SK-N-MC (cell line): ENCODE measurements at regions not wholly inside any gene's neighbourhood (a gene's known extent, or its start where the extent isn't known, plus 50 kb on each side); places are given as distances from the start of the nearest gene placed in this dataset.

Experiments used
- DNase-seq: peaks from one replicate; pipeline ENCODE4 v3.0.0-alpha.2; 2011; ENCODE audit warnings: low read depth, low spot score
- H3K27ac ChIP-seq: fragments of 200-600 bp; sonication (generic); 2 replicates; pipeline ENCODE4 v1.5.1; 2016; ENCODE audit warnings: mixed run types
- H3K36me3 ChIP-seq: fragments of 200-600 bp; sonication (generic); 2 replicates; pipeline ENCODE4 v1.6.1; 2017; ENCODE audit warnings: antibody characterized with exemption, low read length, mixed read lengths; ENCODE audit not compliant: insufficient read depth
- H3K4me3 ChIP-seq: fragments of 200-600 bp; sonication (generic); 2 replicates; pipeline ENCODE4 v1.5.1; 2016
- H3K9ac ChIP-seq: fragments of 200-600 bp; sonication (generic); 2 replicates; pipeline ENCODE4 v1.8.0; 2017; ENCODE audit warnings: mixed run types, mixed read lengths; ENCODE audit not compliant: insufficient read length
- H3K9me3 ChIP-seq: fragments of 200-600 bp; sonication (generic); 2 replicates; pipeline ENCODE4 v1.6.1; 2017; ENCODE audit warnings: low read depth, mild to moderate bottlenecking, antibody characterized with exemption, low read length, moderate library complexity, mixed read lengths
- EZH2 ChIP-seq: fragments of 200-600 bp; sonication (generic); IDR thresholded peaks from one replicate; pipeline ENCODE4 v1.6.1; 2017; ENCODE audit warnings: antibody characterized with exemption
- FOXP2 ChIP-seq: optimal IDR thresholded peaks from 2 replicates; pipeline ENCODE3; 2011; ENCODE audit warnings: mild to moderate bottlenecking, moderate library complexity; ENCODE audit not compliant: insufficient read depth; ENCODE audit errors: extremely low read length, control extremely low read depth
- POLR2AphosphoS5 ChIP-seq: IDR thresholded peaks from 2 replicates; pipeline ENCODE4 v1.6.1; 2012; ENCODE audit warnings: mild to moderate bottlenecking, low read depth, low read length, borderline replicate concordance

- TF ChIP-seq FOXP2 = no peak
- TF ChIP-seq EZH2 = no peak
- TF ChIP-seq POLR2AphosphoS5 = no peak
- DNase-seq = no peak
- Histone ChIP-seq H3K9me3 (no peaks in the 10 kb centered on the region), H3K4me3 (no peak overlapping the region), H3K27ac (0 out of 2 replicates have a peak overlapping the region, but pooled peaks have one; percentile 84), H3K9ac (no peak overlapping the region), H3K36me3 (no peaks in the 10 kb centered on the region)
Measured at GRCh38 chr6:14711704-14712379, 534.0 kb upstream of the JARID2 start.

- Histone ChIP-seq H3K36me3 (no peaks in the 10 kb centered on the region), H3K27ac (peak overlapping the region; percentile 84), H3K4me3 (no peak overlapping the region), H3K9me3 (no peaks in the 10 kb centered on the region), H3K9ac (peak overlapping the region; percentile 35)
- no peak for DNase-seq
- TF ChIP-seq FOXP2 (no peak), POLR2AphosphoS5 (no peak), EZH2 (no peak)
Measured at GRCh38 chr6:14713008-14713960, 532.6 kb upstream of the JARID2 start.

- H3K4me3 ChIP-seq = no peak overlapping the region
- TF ChIP-seq POLR2AphosphoS5 (no peak), EZH2 (no peak), FOXP2 (no peak)
- no peak for DNase-seq
- no peak overlapping the region for H3K9ac ChIP-seq
- H3K27ac ChIP-seq = peak overlapping the region; percentile 84
- no peaks in the 10 kb centered on the region for H3K9me3 ChIP-seq
- H3K36me3 ChIP-seq = no peaks in the 10 kb centered on the region
Measured at GRCh38 chr6:14713966-14714631, 531.8 kb upstream of the JARID2 start.

- no peaks in the 10 kb centered on the region for H3K36me3 ChIP-seq
- TF ChIP-seq EZH2 (no peak), POLR2AphosphoS5 (no peak), FOXP2 (no peak)
- no peak overlapping the region for H3K27ac ChIP-seq
- no peak for DNase-seq
- H3K9me3 ChIP-seq = no peaks in the 10 kb centered on the region
- no peak overlapping the region for H3K4me3 ChIP-seq
- H3K9ac ChIP-seq = no peak overlapping the region
Measured at GRCh38 chr6:14715076-14715475, 530.8 kb upstream of the JARID2 start.

- no peaks in the 10 kb centered on the region for H3K9me3 ChIP-seq
- H3K4me3 ChIP-seq = no peak overlapping the region
- H3K36me3 ChIP-seq = no peaks in the 10 kb centered on the region
- no peak overlapping the region for H3K9ac ChIP-seq
- no peak overlapping the region for H3K27ac ChIP-seq
- DNase-seq = no peak
- TF ChIP-seq FOXP2 (no peak), POLR2AphosphoS5 (no peak), EZH2 (no peak)
Measured at GRCh38 chr6:14716499-14717146, 529.2 kb upstream of the JARID2 start.

GRCh38 chr6:14717307-14717706, 528.6 kb upstream of the JARID2 start:
- no peak for TF ChIP-seq EZH2
- TF ChIP-seq POLR2AphosphoS5 = no peak
- TF ChIP-seq FOXP2 = no peak
- Histone ChIP-seq H3K9ac (no peak overlapping the region), H3K9me3 (no peaks in the 10 kb centered on the region), H3K36me3 (no peaks in the 10 kb centered on the region), H3K27ac (no peak overlapping the region), H3K4me3 (no peak overlapping the region)
- no peak for DNase-seq

- H3K27ac ChIP-seq = peak overlapping the region; percentile 15; the same call in 1 of the 2 replicates
- no peak overlapping the region for H3K9ac ChIP-seq
- no peaks in the 10 kb centered on the region for H3K36me3 ChIP-seq
- no peak overlapping the region for H3K4me3 ChIP-seq
- no peaks in the 10 kb centered on the region for H3K9me3 ChIP-seq
- TF ChIP-seq EZH2 = no peak
- no peak for TF ChIP-seq POLR2AphosphoS5
- no peak for TF ChIP-seq FOXP2
- DNase-seq = no peak
Measured at GRCh38 chr6:14718861-14719260, 527.0 kb upstream of the JARID2 start.
